Esophagus squamous epithelium (tissue), 4 donors: ENCODE measurements at regions not wholly inside any gene's neighbourhood (a gene's known extent, or its start where the extent isn't known, plus 50 kb on each side); places are given as distances from the start of the nearest gene placed in this dataset.

Source experiments
- POLR2A ChIP-seq, 4 donors: fragments of 450-650 bp; IDR thresholded peaks; one replicate each; pipeline ENCODE4 v1.6.1; 2017; ENCODE audit warnings: antibody characterized with exemption in 4 of 4, mild to moderate bottlenecking in 4 of 4, moderate library complexity in 3 of 4
- TF ChIP-seq, protein P1 (sequence below), 6 experiments: fragments of 450-650 bp in 4 of 6; fragments of 200-600 bp in 2 of 6; sonication (generic) in 2 of 6; IDR thresholded peaks; one replicate each; pipeline ENCODE4 v1.5.1; 2016 to 2019; ENCODE audit warnings: antibody characterized with exemption in 6 of 6, mild to moderate bottlenecking in 4 of 6, moderate library complexity in 4 of 6

DNA sequence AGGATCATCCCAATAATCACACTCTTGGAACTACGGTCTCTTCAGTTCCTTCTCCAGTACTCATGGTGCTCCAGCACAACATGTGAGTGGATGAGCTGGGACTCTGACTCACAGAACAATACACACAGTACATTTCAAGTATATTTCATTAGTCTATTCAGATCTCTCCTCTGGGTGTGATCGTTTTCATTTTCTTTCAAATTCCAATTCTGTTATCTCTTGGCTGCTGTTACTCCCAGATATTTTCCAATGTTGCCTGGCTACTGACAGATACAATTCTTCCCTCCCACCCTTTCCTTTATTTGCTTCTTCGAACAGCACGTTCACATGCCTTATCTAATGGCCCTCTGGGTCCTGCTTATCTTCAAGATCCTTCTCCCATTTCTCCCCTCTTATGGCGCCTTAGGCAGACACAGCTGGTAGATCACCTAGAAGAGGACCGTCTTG is 216.0 kb downstream of the ACKR3 start:
- TF ChIP-seq, protein P1, sequence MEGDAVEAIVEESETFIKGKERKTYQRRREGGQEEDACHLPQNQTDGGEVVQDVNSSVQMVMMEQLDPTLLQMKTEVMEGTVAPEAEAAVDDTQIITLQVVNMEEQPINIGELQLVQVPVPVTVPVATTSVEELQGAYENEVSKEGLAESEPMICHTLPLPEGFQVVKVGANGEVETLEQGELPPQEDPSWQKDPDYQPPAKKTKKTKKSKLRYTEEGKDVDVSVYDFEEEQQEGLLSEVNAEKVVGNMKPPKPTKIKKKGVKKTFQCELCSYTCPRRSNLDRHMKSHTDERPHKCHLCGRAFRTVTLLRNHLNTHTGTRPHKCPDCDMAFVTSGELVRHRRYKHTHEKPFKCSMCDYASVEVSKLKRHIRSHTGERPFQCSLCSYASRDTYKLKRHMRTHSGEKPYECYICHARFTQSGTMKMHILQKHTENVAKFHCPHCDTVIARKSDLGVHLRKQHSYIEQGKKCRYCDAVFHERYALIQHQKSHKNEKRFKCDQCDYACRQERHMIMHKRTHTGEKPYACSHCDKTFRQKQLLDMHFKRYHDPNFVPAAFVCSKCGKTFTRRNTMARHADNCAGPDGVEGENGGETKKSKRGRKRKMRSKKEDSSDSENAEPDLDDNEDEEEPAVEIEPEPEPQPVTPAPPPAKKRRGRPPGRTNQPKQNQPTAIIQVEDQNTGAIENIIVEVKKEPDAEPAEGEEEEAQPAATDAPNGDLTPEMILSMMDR (IDR thresholded peaks at IDR 0.05), result no peak
- TF ChIP-seq POLR2A (IDR thresholded peaks at IDR 0.05), result no peak
